ENCODE measurements at regions not wholly inside any gene's neighbourhood (a gene's known extent, or its start where the extent isn't known, plus 50 kb on each side); places are given as distances from the start of the nearest gene placed in this dataset.
A peak's percentile ranks its signal among the peaks of the same experiment; 100 is the strongest.
"Not testable (repeated sequence)": the region's sequence is repeated elsewhere in the genome, so short reads cannot be mapped to it uniquely, and the experiment has no call there.

DNA sequence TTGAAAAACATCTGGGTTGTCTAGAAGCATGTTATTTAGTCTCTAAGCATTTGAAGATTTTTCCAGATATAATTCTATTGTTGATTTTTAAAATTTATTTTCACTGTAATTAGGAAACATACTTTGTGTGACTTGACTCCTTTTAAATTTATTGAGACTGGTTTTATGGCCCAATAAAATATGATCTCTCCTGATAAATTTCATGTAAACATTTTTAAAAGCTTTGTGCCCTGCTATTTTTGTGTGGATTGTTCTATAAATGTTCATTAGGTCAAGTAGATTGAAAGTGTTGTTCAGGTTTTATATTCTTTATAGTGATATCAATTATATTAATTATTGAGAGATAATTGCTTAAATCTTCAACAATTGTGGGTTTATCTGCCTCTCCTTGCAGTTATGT, 105.4 kb downstream of the RFX6 start:
- DNase-seq: no peak

DNA sequence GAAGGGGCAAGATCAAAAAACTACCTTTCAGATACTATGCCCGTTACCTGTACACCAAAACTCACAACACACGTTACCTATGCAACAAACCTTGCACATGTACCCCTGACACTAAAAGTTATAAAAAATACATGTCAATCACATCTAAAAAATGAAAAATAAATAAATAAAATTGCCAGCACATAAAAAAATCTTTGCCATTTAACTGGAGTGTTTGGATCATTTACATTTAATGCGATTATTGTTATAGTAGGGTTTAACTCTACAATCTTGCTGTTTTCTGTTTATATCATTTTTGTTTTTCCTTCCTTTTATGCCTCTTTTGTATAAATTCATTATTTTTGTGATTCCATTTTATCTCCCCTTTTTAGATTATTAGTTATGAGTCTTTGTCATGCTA, 106.3 kb downstream of the RFX6 start:
- no peak for DNase-seq

DNA sequence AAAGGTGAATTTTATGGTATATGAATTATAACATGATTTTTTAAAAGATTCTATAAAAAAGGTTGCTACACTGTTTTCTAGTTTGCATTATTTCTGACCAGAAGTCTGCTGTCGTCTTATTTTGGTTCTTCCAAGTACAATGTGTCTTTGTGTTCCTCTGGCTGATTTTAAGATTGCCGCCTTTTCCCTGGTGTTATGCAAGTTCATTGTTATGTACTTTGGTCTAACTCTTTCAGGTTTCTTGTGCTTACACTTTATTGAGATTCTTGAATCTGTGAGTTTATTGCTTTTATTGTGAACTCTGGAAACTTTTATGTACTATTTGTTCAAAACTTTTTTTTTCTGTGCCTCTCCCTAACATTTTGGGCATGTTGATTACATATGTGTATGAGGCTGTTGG, 109.8 kb downstream of the RFX6 start:
- DNase-seq: no peak

DNA sequence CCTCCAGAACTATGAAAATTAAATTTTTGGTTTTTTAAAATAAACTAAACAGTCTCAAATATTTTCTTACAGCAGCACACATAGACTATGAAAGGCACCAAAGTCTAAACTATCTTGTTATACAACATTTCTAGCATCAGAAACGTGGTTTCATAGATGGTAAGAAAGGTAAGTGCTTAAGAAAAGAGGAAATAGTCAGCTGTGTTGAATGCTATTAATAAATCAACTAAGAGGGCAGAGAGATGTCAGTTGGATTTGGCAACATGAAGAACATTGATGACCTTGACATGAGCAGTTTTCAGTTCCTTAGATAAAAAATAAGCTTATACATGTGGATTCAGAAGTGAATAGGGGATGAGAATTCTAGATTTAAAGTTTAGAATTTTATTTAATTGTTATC, 113.6 kb downstream of the RFX6 start:
- DNase-seq: no peak

DNA sequence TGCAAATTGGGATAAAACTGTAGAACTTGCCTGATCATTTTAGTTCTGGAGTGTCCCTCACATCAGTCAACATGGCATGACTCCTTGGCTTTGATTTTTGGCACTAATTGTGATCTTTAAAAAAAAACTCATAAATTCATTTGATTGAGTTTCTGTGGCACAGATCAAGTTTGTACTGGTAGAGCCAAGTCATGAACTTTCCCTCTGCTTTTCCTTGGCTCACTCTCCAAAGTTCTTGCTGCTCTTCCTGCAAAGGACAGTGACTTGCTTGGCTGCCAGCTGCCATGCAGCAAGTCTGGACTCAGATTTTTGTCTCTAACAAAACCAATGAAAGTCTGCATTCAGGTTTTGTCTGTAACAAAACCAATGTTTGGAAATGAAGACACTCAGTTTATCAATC, 115.5 kb downstream of the RFX6 start:
- no peak for DNase-seq

DNA sequence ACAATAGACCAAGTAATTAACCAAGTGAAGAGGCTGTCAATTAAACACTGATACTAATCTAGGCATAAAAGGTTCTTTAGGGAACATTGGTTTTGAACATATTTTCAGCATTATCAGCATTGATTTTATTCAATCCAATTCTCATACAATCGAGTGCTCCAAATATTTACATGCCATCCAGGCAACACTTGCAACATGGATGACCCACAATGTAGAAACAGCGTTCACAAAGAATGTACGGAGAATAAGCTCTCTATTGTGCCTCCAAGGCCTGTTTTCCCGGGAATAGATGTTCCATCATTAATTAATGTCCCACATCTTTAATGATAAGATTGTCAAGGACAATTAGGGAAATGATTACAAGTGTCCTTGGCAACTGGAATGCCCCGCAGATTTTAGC, 117.4 kb downstream of the RFX6 start:
- no peak for DNase-seq

DNA sequence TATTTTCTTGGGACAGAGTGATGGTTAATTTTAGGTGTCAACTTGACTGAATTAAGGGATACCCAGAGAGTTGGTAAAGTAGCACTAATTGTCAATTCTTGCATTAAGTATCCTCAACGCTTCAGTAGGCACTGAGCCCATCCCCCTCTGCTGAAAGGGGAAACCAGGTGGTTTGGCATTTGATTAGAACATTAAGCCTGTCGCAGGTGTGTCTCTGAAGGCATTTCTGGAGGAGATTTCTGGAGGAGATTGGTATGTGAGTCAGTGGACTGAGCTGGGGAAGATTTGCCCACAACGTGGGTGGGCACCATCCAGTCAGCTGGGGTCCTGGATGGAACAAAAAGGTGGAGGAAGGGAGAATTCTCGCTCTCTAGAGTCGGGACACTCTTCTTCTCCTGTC, 119.8 kb downstream of the RFX6 start:
- no peak for DNase-seq

DNA sequence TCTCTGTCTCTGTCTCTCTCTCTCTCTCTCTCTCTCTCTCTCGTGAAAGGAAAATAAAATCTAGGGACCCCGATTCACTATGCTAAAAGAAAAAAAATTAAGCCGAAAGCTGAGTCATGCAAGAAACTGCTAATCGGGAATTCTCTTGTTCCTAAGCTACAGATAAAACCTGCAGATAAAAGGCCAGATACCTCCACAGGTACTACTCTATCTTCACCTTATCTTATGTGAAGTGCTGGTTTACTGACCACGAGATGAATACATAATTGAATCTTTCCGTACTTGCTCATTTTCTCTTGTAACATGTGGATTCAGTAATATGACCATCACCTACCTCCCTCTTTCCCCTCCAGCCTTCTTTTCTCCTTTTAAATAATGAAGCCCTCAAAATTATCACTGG, 120.5 kb downstream of the RFX6 start:
- no peak for DNase-seq

DNA sequence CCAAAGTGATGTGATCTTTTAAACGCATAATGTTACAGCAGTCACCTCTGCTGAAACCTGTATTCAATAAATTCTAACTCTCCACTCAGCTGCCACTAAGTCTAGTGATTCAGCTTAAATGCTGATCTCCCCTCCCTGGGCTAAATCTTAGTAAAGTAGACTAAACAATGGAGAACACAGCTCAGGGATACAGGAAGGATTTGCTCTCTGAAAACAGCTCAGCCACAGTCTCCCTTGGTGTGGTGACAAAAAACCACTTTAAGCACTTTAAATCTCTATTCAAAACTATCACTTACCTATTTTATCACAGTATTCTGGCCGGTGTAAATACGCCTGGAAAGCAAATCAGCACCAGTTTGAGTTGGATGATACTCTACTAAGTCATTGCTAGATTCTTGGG, 130.6 kb downstream of the RFX6 start:
- no peak for DNase-seq

DNA sequence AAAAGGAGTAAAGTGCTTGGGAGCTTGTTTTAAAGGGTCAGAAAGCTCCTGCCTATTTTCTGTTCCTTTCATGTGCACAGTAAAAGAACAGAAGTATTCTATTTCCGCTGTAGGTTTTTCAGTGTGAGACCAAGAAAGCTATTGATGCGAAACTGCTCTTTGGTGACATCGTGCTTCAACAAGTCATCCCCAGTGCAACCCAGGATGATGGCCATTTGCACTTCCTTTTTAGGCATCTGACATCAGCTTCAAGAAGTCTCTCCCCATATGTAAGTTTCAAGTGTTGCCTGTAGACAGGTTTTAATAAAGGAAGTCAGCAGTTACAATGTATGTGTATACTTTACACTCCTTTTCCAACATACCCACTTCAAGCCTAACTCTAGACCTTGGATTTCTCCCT, 131.6 kb downstream of the RFX6 start:
- peak; percentile 43 for DNase-seq

DNA sequence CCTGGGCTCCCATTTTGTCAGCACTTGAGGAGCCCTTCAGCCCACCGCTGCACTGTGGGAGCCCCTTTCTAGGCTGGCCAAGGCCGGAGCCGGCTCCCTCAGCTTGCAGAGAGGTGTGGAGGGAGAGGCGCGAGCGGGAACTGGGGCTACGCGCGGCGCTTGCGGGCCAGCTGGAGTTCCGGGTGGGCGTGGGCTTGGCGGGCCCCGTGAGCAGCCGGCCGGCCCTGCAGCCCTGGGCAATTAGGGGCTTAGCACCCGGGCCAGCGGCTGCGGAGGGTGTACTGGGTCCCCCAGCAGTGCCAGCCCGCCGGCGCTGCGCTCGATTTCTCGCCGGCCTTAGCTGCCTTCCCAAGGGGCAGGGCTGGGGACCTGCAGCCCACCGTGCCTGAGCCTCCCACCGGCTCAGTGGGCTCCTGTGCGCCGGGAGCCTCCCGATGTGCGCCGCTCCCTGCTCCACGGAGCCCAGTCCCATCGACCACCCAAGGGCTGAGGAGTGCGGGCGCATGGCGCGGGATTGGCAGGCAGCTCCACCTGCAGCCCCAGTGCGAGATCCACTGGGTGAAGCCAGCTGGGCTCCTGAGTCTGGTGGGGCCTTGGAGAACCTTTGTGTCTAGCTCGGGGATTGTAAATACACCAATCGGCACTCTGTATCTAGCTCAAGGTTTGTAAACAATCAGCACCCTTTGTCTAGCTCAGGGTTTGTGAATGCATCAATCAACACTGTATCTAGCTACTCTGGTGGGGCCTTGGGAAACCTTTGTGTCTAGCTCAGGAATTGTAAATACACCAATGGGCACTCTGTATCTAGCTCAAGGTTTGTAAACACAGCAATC, 137.8 kb downstream of the RFX6 start:
- not testable (repeated sequence) for DNase-seq

DNA sequence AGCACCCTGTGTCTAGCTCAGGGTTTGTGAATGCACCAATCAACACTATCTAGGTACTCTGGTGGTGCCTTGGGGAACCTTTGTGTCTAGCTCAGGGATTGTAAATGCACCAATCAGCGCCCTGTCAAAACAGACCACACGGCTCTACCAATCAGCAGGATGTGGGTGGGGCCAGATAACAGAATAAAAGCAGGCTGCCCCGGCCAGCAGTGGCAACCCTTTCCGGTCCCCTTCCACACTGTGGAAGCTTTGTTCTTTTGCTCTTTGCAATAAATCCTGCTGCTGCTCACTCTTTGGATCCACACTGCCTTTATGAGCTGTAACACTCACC, 138.4 kb downstream of the RFX6 start:
- not testable (repeated sequence) for DNase-seq

DNA sequence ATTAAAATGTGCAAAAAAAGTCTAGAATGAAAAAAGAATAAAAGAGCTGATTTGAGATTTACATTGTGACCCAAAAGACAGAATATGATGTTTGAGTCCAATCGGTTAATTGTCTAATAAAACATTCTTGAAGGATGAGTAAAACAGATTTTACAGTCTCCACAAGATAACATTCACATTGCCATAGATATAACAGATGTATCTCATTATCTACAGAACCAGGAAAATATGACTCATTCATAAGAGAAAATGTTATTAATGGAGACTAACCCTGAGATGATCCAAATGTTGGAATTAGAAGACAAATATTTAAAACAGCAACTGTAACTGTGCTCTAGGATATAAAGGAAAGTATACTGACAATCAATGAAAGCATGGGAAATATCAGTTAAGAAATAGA, 141.7 kb downstream of the RFX6 start:
- DNase-seq: no peak

DNA sequence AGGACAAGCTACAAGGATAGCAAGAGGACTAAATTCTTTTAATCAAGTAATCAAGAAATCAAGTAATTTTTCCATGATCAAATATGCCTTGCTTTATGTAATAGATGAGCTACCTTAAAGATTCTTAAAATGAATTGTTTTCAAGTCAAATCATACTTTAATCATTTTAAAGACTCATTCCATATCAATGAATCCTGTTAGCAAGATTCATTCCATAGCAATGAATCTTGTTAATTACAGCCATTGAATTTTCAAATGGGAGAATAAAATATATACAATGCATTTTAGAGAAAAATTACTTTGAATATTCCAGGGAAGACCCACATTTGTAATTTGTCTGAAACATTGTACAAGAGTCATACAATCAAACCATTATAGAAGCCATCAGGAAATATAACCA, 145.7 kb downstream of the RFX6 start:
- no peak for DNase-seq

DNA sequence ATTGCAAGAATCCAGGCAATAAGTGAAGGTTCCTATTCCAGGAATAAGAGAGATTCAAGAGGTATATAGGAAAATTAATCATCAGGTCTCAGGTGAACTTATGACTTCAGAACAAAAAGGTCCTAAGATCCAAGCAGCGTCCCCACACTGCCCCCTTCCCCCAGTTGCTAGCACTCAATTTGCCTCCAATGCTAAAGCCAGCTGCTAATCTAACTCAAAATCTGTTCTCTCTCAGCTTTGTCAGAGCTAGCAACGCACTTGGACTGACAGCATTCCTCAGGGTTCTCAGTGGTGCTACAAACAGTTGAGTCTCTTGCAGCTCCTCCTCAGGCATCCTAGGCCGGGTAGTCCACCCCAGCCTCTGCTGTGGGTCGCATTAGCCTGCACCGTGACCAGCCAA, 148.3 kb downstream of the RFX6 start:
- no peak for DNase-seq

DNA sequence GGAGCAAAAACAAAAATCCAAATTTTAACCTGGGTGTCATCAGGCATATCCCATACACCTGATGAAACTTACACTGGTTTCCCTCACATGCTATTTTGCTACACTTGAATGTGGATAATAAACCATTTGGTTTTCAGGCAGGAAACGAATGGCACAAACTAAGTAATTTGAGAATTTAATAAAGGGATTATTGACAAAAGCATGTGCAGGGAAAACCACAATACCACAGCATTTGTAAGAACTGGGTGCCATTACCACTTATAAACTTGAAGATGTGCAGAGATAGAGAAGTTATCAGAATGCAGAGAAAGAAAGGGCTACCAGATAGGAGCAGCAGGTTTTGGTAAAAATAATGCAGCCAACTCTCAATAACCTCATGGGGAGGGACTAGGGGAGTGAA, 151.2 kb downstream of the RFX6 start:
- DNase-seq: no peak

DNA sequence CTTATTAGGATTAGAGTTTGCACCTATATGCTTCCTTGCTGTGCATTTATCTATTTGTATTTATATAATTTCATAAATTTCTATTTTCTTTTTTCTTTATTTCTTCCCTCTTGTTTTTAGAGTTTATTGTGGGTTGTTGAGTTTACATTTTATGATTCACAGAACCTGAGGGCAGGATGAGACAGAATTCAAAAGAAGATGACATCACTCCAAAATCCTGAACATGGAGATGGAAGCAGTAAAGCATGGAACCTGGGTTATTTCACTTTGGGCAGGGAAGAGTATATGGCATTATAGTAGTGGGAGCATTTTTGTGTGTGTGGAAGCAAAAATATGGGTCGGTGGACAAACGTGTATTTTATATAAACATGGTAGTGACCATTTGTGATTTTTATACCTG, 157.5 kb downstream of the RFX6 start:
- no peak for DNase-seq

DNA sequence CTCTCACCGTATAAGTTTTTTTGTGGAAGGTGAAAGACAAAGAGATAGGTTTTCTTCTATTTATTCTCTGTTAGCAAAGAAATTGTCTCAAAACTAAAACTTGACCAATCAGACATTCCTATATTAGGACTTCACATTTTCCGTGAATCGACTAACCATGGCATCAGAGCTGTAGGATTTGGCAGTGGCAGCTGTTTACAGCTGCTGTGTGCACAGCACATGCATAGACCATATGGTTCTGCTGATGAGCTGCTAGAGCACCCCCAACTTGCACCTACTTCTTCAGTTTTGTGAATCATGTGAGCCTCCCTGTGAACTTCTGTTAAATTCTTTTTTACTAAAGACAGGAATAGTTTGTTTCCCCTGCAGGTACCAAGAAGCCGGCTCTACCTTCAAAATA, 157.9 kb downstream of the RFX6 start:
- no peak for DNase-seq

DNA sequence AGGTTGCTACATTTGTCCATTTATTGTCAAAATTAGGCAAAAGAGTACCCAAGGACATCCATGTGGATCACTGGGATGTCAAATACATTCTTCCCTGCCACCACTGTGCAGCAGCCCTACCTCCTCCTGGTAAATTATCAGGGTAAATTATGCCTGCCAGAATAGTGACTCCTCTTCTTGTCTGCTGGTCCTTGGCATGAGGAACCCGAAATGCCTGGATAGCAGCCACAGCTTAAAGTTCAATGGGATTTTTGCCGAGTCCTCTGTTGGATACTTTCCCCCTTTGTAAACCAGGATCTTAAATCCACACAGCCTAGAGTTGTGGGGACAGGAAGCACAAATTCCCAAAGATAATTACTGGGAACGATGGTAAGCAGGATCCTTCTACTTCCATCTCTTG, 173.3 kb downstream of the RFX6 start:
- no peak for DNase-seq

DNA sequence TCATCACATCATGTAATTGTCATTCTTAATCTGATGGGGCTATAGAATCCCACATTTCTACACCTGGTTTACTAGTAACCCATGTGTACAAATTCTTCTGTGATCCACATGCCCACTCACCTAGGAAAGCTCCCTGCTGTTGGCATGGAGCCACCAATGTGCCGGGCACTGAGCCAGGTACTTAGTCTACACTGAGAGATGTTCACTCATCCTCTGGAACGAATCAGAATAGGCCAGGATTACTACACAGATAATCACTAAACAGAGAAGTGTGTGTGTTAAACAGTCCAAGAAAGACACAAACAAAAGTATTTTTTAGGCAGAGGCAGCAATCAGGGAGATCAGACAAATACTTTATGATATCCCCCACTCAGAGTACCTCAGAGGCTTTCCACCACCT, 193.2 kb upstream of the VGLL2 start:
- DNase-seq: peak; percentile 54

DNA sequence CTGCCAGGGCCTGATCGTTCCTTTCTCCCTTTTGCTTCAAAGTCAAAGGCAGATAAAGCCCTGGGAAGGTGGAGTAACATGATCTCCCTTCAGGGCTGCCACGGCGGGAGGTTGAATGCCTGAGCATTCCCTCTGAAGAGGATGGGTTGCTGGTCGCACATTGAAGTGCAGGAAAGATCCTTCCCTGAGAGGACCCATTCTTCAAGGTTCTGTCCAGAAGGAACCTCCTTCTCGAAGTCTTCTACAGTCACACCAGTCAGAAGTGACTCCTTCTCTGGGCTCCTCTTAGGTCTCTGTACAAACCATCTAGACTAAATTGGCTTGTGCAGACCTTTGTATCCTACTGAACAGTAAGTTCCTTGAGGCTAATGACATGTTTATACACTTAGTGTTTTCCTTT, 192.6 kb upstream of the VGLL2 start:
- no peak for DNase-seq

DNA sequence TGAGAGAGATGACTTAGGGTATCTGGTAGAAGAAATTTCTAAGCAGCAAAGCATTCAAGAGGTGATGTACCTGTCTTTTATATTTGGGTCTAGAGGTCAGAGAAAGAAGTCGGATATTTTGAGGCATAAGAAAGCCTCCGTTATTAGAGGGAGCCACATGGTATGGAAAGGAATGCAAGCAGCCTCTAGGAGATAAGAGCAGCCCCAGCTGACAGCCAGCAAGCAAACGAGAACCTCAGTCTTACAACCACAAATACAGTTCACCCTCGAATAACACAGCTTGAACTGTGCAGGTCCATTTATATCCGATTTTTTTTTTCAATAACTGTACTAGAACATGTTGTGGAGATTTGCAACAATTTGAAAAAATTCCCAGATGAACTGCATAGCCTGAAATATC, 190.7 kb upstream of the VGLL2 start:
- DNase-seq: no peak

DNA sequence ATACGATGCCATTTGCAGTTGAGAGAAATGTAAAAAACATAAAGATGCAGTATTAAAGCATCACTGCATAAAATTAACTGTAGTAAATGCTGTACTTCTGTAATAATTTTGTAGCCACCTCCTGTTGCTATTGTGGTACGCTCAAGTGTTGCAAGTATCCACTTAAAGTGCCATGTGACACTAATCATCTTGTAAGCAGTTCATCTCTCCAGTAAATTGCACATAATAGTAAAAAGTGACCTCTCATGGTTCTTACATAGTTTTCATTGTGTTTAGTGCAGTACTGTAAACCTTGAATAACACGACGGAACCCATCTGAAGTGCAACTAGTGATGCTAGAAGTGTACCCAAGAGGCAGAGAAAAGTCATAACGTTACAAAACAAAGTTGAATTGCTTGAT, 190.1 kb upstream of the VGLL2 start:
- no peak for DNase-seq

DNA sequence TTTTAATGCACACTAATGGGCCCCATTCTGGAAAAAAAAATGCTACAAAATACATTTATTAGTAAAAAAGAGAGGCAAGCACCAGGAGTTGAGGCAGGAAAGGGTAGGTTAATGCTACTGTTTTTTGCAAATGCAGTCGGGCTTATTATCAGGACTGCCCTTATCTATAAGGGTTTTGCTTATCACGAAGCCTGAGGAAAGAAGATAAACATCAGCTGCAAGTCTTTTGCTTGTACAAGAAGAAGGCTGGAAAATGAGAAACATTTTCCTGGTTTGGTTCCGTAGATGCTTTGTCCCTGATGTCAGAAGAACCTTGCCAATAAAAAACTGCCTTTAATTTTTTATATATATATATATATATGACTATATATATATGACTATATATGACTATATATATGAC, 189.3 kb upstream of the VGLL2 start:
- no peak for DNase-seq

DNA sequence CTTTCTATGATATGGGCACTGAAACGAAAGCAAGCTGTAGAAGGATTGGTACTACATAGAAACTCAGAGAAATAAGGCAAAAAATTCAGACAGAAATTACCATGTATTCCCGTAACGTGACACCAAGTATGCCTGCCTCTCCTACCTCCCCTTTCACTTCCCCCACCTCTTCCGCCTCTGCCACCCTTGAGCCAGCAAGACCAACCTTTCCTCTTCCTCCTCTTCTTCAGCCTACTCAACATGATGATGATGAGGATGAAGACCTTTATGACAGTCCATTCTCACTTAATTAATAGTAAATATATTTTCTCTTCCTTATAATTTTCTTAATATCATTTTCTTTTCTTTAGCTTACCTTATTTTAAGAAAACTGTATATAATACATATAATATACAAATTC, 188.1 kb upstream of the VGLL2 start:
- DNase-seq: no peak

DNA sequence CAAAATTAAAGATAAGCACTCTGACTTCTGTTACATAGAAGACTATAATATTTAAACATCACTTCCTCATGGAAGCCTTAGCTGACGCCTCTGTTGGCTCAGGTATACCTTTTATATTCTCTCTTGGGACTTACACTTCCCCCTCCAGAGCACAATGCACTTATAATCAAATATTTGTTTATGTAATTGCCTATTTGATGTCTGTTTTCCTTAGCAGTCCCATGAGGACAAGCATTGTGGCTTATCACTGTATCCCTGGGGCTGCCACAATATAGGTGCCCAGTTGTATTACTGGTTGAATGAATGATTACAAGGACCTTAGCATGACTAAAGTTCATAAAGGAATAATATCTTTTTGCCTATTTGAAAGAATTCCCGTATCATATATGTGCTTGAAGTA, 186.7 kb upstream of the VGLL2 start:
- DNase-seq: peak; percentile 92

Measured in NCI-H774 (cell line).